ACC112 (cell line): ENCODE measurements at regions not wholly inside any gene's neighbourhood (a gene's known extent, or its start where the extent isn't known, plus 50 kb on each side); places are given as distances from the start of the nearest gene placed in this dataset.

Experiments used
- H2AFZ ChIP-seq: fragments of 200-600 bp; sonication (generic); one replicate; pipeline ENCODE4 v1.6.0; 2017; ENCODE audit warnings: antibody characterized with exemption, low read length; ENCODE audit not compliant: unreplicated experiment
- H3K27ac ChIP-seq: fragments of 200-600 bp; sonication (generic); 2 replicates; pipeline ENCODE4 v1.5.1; 2014; ENCODE audit warnings: low read depth, mild to moderate bottlenecking, antibody characterized with exemption, low read length, moderate library complexity
- H3K27me3 ChIP-seq: fragments of 200-600 bp; sonication (generic); 2 replicates; pipeline ENCODE4 v1.6.1; 2014; ENCODE audit warnings: mild to moderate bottlenecking, antibody characterized with exemption, low read length, moderate library complexity, mixed read lengths; ENCODE audit not compliant: insufficient read depth
- H3K36me3 ChIP-seq: fragments of 200-600 bp; sonication (generic); 2 replicates; pipeline ENCODE4 v1.6.1; 2016; ENCODE audit warnings: mild to moderate bottlenecking, antibody characterized with exemption, low read length, moderate library complexity, mixed read lengths; ENCODE audit not compliant: insufficient read depth
- H3K4me1 ChIP-seq: fragments of 200-600 bp; sonication (generic); one replicate; pipeline ENCODE4 v1.6.1; 2016; ENCODE audit warnings: low read length, mixed read lengths; ENCODE audit not compliant: insufficient read depth, unreplicated experiment, control insufficient read depth
- H3K4me3 ChIP-seq: fragments of 200-600 bp; sonication (generic); 2 replicates; pipeline ENCODE4 v1.5.1; 2014; ENCODE audit warnings: mild to moderate bottlenecking, low read depth, low read length
- H3K79me2 ChIP-seq: fragments of 200-600 bp; sonication (generic); one replicate; pipeline ENCODE4 v1.6.0; 2016; ENCODE audit warnings: low read length; ENCODE audit not compliant: control insufficient read depth, unreplicated experiment, insufficient read depth

GRCh38 chr12:33672836-33673577 lies 233.4 kb upstream of the SYT10 start:
- Histone ChIP-seq H3K27me3 (peaks cover 17% of the 10 kb centered on the region; the same call in 1 of the 2 replicates), H3K36me3 (no peaks in the 10 kb centered on the region), H3K4me3 (no peak overlapping the region), H3K4me1 (no peaks in the 10 kb centered on the region), H3K79me2 (no peaks in the 10 kb centered on the region), H3K27ac (no peak overlapping the region), H2AFZ (no peak overlapping the region)

- Histone ChIP-seq H3K36me3 (no peaks in the 10 kb centered on the region), H3K27me3 (peaks cover 17% of the 10 kb centered on the region; the same call in 1 of the 2 replicates), H3K79me2 (no peaks in the 10 kb centered on the region), H2AFZ (no peak overlapping the region), H3K4me1 (no peaks in the 10 kb centered on the region), H3K4me3 (no peak overlapping the region), H3K27ac (no peak overlapping the region)
Measured at GRCh38 chr12:33676866-33677265, 237.2 kb upstream of the SYT10 start.

GRCh38 chr12:33678221-33678964 lies 238.8 kb upstream of the SYT10 start:
- H3K4me3 ChIP-seq = no peak overlapping the region
- H3K27ac ChIP-seq = no peak overlapping the region
- H3K36me3 ChIP-seq = no peaks in the 10 kb centered on the region
- no peaks in the 10 kb centered on the region for H3K79me2 ChIP-seq
- H3K27me3 ChIP-seq = peaks cover 14% of the 10 kb centered on the region; the same call in 1 of the 2 replicates
- H2AFZ ChIP-seq = no peak overlapping the region
- no peaks in the 10 kb centered on the region for H3K4me1 ChIP-seq

GRCh38 chr12:33690562-33690961 lies 250.9 kb upstream of the SYT10 start:
- no peak overlapping the region for H3K4me3 ChIP-seq
- no peaks in the 10 kb centered on the region for H3K27me3 ChIP-seq
- H3K27ac ChIP-seq = no peak overlapping the region
- no peak overlapping the region for H2AFZ ChIP-seq
- no peaks in the 10 kb centered on the region for H3K36me3 ChIP-seq
- no peaks in the 10 kb centered on the region for H3K4me1 ChIP-seq
- no peaks in the 10 kb centered on the region for H3K79me2 ChIP-seq

- Histone ChIP-seq H3K27me3 (peaks cover 6% of the 10 kb centered on the region; the same call in 1 of the 2 replicates), H3K4me3 (no peak overlapping the region), H2AFZ (no peak overlapping the region), H3K36me3 (no peaks in the 10 kb centered on the region), H3K27ac (no peak overlapping the region), H3K4me1 (no peaks in the 10 kb centered on the region), H3K79me2 (no peaks in the 10 kb centered on the region)
Measured at GRCh38 chr12:33703221-33703620, 263.6 kb upstream of the SYT10 start.

GRCh38 chr12:33706927-33707326 lies 267.3 kb upstream of the SYT10 start:
- no peaks in the 10 kb centered on the region for H3K4me1 ChIP-seq
- H3K4me3 ChIP-seq = no peak overlapping the region
- H2AFZ ChIP-seq = no peak overlapping the region
- no peak overlapping the region for H3K27ac ChIP-seq
- no peaks in the 10 kb centered on the region for H3K79me2 ChIP-seq
- peaks cover 12% of the 10 kb centered on the region; the same call in 1 of the 2 replicates for H3K27me3 ChIP-seq
- H3K36me3 ChIP-seq = no peaks in the 10 kb centered on the region

- Histone ChIP-seq H3K4me3 (no peak overlapping the region), H2AFZ (no peak overlapping the region), H3K36me3 (no peaks in the 10 kb centered on the region), H3K4me1 (no peaks in the 10 kb centered on the region), H3K27ac (no peak overlapping the region), H3K27me3 (peaks cover 18% of the 10 kb centered on the region; the same call in 1 of the 2 replicates), H3K79me2 (no peaks in the 10 kb centered on the region)
Measured at GRCh38 chr12:33708935-33709334, 269.3 kb upstream of the SYT10 start.

- Histone ChIP-seq H3K27me3 (peaks cover 13% of the 10 kb centered on the region; the same call in 1 of the 2 replicates), H3K4me1 (no peaks in the 10 kb centered on the region), H2AFZ (no peak overlapping the region), H3K36me3 (no peaks in the 10 kb centered on the region), H3K27ac (no peak overlapping the region), H3K79me2 (no peaks in the 10 kb centered on the region), H3K4me3 (no peak overlapping the region)
Measured at GRCh38 chr12:33710548-33710947, 270.9 kb upstream of the SYT10 start.

GRCh38 chr12:33718631-33719030 lies 279.0 kb upstream of the SYT10 start:
- H3K27ac ChIP-seq = no peak overlapping the region
- no peak overlapping the region for H3K4me3 ChIP-seq
- no peaks in the 10 kb centered on the region; the same call in 1 of the 2 replicates for H3K27me3 ChIP-seq
- no peaks in the 10 kb centered on the region for H3K36me3 ChIP-seq
- H2AFZ ChIP-seq = no peak overlapping the region
- no peaks in the 10 kb centered on the region for H3K79me2 ChIP-seq
- H3K4me1 ChIP-seq = no peaks in the 10 kb centered on the region

GRCh38 chr12:33721561-33721960 lies 281.9 kb upstream of the SYT10 start:
- no peak overlapping the region for H3K4me3 ChIP-seq
- H2AFZ ChIP-seq = no peak overlapping the region
- H3K27ac ChIP-seq = no peak overlapping the region
- no peaks in the 10 kb centered on the region for H3K36me3 ChIP-seq
- no peaks in the 10 kb centered on the region for H3K79me2 ChIP-seq
- H3K4me1 ChIP-seq = no peaks in the 10 kb centered on the region
- H3K27me3 ChIP-seq = no peaks in the 10 kb centered on the region; the same call in 1 of the 2 replicates

- Histone ChIP-seq H3K27ac (no peak overlapping the region), H3K4me1 (no peaks in the 10 kb centered on the region), H3K36me3 (no peaks in the 10 kb centered on the region), H3K79me2 (no peaks in the 10 kb centered on the region), H2AFZ (no peak overlapping the region), H3K27me3 (no peaks in the 10 kb centered on the region), H3K4me3 (no peak overlapping the region)
Measured at GRCh38 chr12:33724867-33725266, 285.2 kb upstream of the SYT10 start.
